ENCODE measurements at regions not wholly inside any gene's neighbourhood (a gene's known extent, or its start where the extent isn't known, plus 50 kb on each side); places are given as distances from the start of the nearest gene placed in this dataset.

- TF ChIP-seq CTCF (IDR thresholded peaks at IDR 0.05 in 4 of 5, conservative IDR thresholded peaks at IDR 0.05 in 1 of 5): no peak
- no peak for TF ChIP-seq POLR2A (IDR thresholded peaks at IDR 0.05)
These were observed 290.8 kb upstream of the ZPLD1 start for GRCh38 chr3:102144063-102144462.

Data from gastrocnemius medialis (tissue), 4 donors.